IMR-90 (cell line): ENCODE measurements at regions not wholly inside any gene's neighbourhood (a gene's known extent, or its start where the extent isn't known, plus 50 kb on each side); places are given as distances from the start of the nearest gene placed in this dataset.

Experiments used
- ATAC-seq: fragments of 200-7000 bp; cut with Tn5 transposase; 2 replicates; pipeline ENCODE4 v1.9.1; 2020; ENCODE audit warnings: low read depth, mild to moderate bottlenecking, moderate library complexity
- BruUV-seq: library from RNA; stranded (reverse); fragments of 400-500 nt; replicated peaks from 2 replicates; lab custom pipeline; 2021; lab: Mats Ljungman, UMichigan
- CTCF ChIA-PET: fragments of 300-600 bp; formaldehyde crosslinking; extraction: SDS; loops from one replicate; lab custom pipeline; 2021; ENCODE audit warnings: antibody characterized with exemption; lab: Yijun Ruan, JAX
- POLR2A ChIA-PET: fragments of 300-600 bp; sonication (Branson Sonifier 250); formaldehyde crosslinking; loops from one replicate; lab custom pipeline; 2022; ENCODE audit warnings: antibody characterized with exemption; ENCODE audit not compliant: unreplicated experiment; lab: Charles Lee
- DNase-seq: peaks from one replicate; pipeline ENCODE4 v3.0.0; 2013
- H2AFZ ChIP-seq: replicated peaks from 2 replicates; pipeline ENCODE3; 2013; ENCODE audit warnings: low read length, mild to moderate bottlenecking; ENCODE audit not compliant: poor library complexity
- H2AK5ac ChIP-seq: 2 replicates; pipeline ENCODE4 v1.6.1; 2013; ENCODE audit warnings: low read depth, low read length, inconsistent platforms
- H2AK9ac ChIP-seq: replicated peaks from 2 replicates; pipeline ENCODE3; 2013; ENCODE audit warnings: mild to moderate bottlenecking, low read depth, low read length, moderate library complexity; ENCODE audit not compliant: poor library complexity
- H2BK120ac ChIP-seq: 2 replicates; pipeline ENCODE4 v1.6.1; 2013; ENCODE audit warnings: low read depth, low read length, inconsistent platforms
- H2BK15ac ChIP-seq: 3 replicates; pipeline ENCODE4 v1.6.1; 2013; ENCODE audit warnings: low read depth, low read length, inconsistent platforms
- H2BK20ac ChIP-seq: 2 replicates; pipeline ENCODE4 v1.6.1; 2013; ENCODE audit warnings: low read depth, mild to moderate bottlenecking, inconsistent platforms, low read length, moderate library complexity
- H2BK5ac ChIP-seq: 2 replicates; pipeline ENCODE4 v1.6.1; 2013; ENCODE audit warnings: mild to moderate bottlenecking, low read depth, low read length, inconsistent platforms; ENCODE audit not compliant: poor library complexity, severe bottlenecking
- H3K14ac ChIP-seq: replicated peaks from 2 replicates; pipeline ENCODE4 v1.6.1; 2013; ENCODE audit warnings: low read depth, low read length, inconsistent platforms
- H3K18ac ChIP-seq: 2 replicates; pipeline ENCODE4 v1.6.1; 2013; ENCODE audit warnings: low read depth, low read length, control low read depth
- H3K23ac ChIP-seq: 2 replicates; pipeline ENCODE4 v1.6.1; 2013; ENCODE audit warnings: low read depth, low read length, inconsistent platforms
- H3K27ac ChIP-seq: 2 replicates; pipeline ENCODE4 v1.5.1; 2013; ENCODE audit warnings: mild to moderate bottlenecking, control low read depth, low read length; ENCODE audit not compliant: insufficient read depth
- H3K27me3 ChIP-seq: 2 replicates; pipeline ENCODE4 v1.6.1; 2013; ENCODE audit warnings: low read length; ENCODE audit not compliant: control insufficient read depth, insufficient read depth
- H3K36me3 ChIP-seq: 2 replicates; pipeline ENCODE4 v1.6.1; 2013; ENCODE audit warnings: low read length, mixed read lengths; ENCODE audit not compliant: control insufficient read depth, insufficient read depth
- H3K4ac ChIP-seq: 2 replicates; pipeline ENCODE4 v1.6.1; 2013; ENCODE audit warnings: low read depth, low read length, inconsistent platforms
- H3K4me1 ChIP-seq: 2 replicates; pipeline ENCODE4 v1.6.1; 2013; ENCODE audit warnings: low read length, mixed read lengths; ENCODE audit not compliant: control insufficient read depth, insufficient read depth
- H3K4me2 ChIP-seq: 2 replicates; pipeline ENCODE4 v1.6.1; 2013; ENCODE audit warnings: low read depth, mild to moderate bottlenecking, control low read depth, low read length, moderate library complexity
- H3K4me3 ChIP-seq: 2 replicates; pipeline ENCODE4 v1.5.1; 2013; ENCODE audit warnings: low read depth, mild to moderate bottlenecking, control low read depth, low read length, moderate library complexity; ENCODE audit not compliant: insufficient read depth
- H3K56ac ChIP-seq: 2 replicates; pipeline ENCODE4 v1.6.1; 2013; ENCODE audit warnings: low read length, inconsistent platforms; ENCODE audit not compliant: insufficient read depth; ENCODE audit errors: extremely low read depth
- H3K79me1 ChIP-seq, 2 experiments: 2 replicates each; pipeline ENCODE4 v1.6.1; 2013; ENCODE audit warnings: low read length in 2 of 2, inconsistent platforms in 1 of 2, low read depth in 1 of 2
- H3K9ac ChIP-seq: 2 replicates; pipeline ENCODE4 v1.6.1; 2013; ENCODE audit warnings: low read depth, low read length, control low read depth
- H3K9me1 ChIP-seq: 2 replicates; pipeline ENCODE4 v1.6.1; 2013; ENCODE audit warnings: low read length, inconsistent platforms; ENCODE audit not compliant: insufficient read depth
- H3K9me3 ChIP-seq: 2 replicates; pipeline ENCODE4 v1.6.1; 2013; ENCODE audit warnings: low read length; ENCODE audit not compliant: control insufficient read depth, insufficient read depth
- H4K20me1 ChIP-seq: 2 replicates; pipeline ENCODE4 v1.6.1; 2013; ENCODE audit warnings: low read length, inconsistent platforms; ENCODE audit not compliant: insufficient read depth
- H4K5ac ChIP-seq: 2 replicates; pipeline ENCODE4 v1.6.1; 2013; ENCODE audit warnings: mild to moderate bottlenecking, low read depth, low read length, control low read depth
- H4K8ac ChIP-seq, 2 experiments: 2 replicates each; pipeline ENCODE4 v1.6.1; 2013; ENCODE audit warnings: low read depth in 2 of 2, low read length in 2 of 2, control low read depth in 1 of 2, inconsistent platforms in 1 of 2
- H4K91ac ChIP-seq: 2 replicates; pipeline ENCODE4 v1.6.1; 2013; ENCODE audit warnings: low read depth, low read length, inconsistent platforms; ENCODE audit not compliant: insufficient read depth
- BHLHE40 ChIP-seq: fragments of 150-350 bp; IDR thresholded peaks from 2 replicates; pipeline ENCODE4 v1.6.1; 2016; ENCODE audit warnings: mild to moderate bottlenecking, low read depth, low read length
- CEBPB ChIP-seq: IDR thresholded peaks from 2 replicates; pipeline ENCODE4 v1.6.1; 2012; ENCODE audit warnings: low read depth, low read length, improper control_type of control experiment
- CHD1 ChIP-seq: IDR thresholded peaks from 2 replicates; pipeline ENCODE4 v1.6.1; 2012; ENCODE audit warnings: low read depth, low read length, improper control_type of control experiment
- CTCF ChIP-seq: conservative IDR thresholded peaks from 2 replicates; pipeline ENCODE4 v1.5.1; 2012; ENCODE audit warnings: mild to moderate bottlenecking, low read depth, low read length, improper control_type of control experiment
- ELK1 ChIP-seq: fragments of 150-350 bp; IDR thresholded peaks from 2 replicates; pipeline ENCODE4 v1.6.1; 2016; ENCODE audit warnings: low read depth, mild to moderate bottlenecking, low read length, moderate library complexity, borderline replicate concordance
- FOS ChIP-seq: fragments of 150-350 bp; IDR thresholded peaks from 2 replicates; pipeline ENCODE4 v1.6.1; 2016; ENCODE audit warnings: low read depth, low read length
- MAFK ChIP-seq: IDR thresholded peaks from 2 replicates; pipeline ENCODE4 v1.6.1; 2012; ENCODE audit warnings: low read depth, low read length, improper control_type of control experiment
- MXI1 ChIP-seq: IDR thresholded peaks from 2 replicates; pipeline ENCODE4 v1.6.1; 2012; ENCODE audit warnings: low read depth, mild to moderate bottlenecking, low read length, moderate library complexity, borderline replicate concordance
- NFE2L2 ChIP-seq: fragments of 150-350 bp; IDR thresholded peaks from 2 replicates; pipeline ENCODE4 v1.6.1; 2016; ENCODE audit warnings: low read depth, mild to moderate bottlenecking, low read length
- RAD21 ChIP-seq: IDR thresholded peaks from 2 replicates; pipeline ENCODE4 v1.6.1; 2012; ENCODE audit warnings: low read length, improper control_type of control experiment
- RCOR1 ChIP-seq: IDR thresholded peaks from 2 replicates; pipeline ENCODE4 v1.6.1; 2012; ENCODE audit warnings: mild to moderate bottlenecking, low read length, improper control_type of control experiment; ENCODE audit not compliant: insufficient replicate concordance
- RFX5 ChIP-seq: IDR thresholded peaks from 2 replicates; pipeline ENCODE4 v1.8.0; 2012; ENCODE audit warnings: low read depth, mild to moderate bottlenecking, low read length, moderate library complexity
- SMC3 ChIP-seq: fragments of 150-350 bp; IDR thresholded peaks from 2 replicates; pipeline ENCODE4 v1.6.1; 2016; ENCODE audit warnings: low read depth, mild to moderate bottlenecking, antibody characterized with exemption, low read length, moderate library complexity
- USF2 ChIP-seq: fragments of 150-350 bp; IDR thresholded peaks from 2 replicates; pipeline ENCODE4 v1.6.1; 2017; ENCODE audit warnings: mild to moderate bottlenecking, antibody characterized with exemption, low read length, low read depth
- WGBS, 2 experiments: methylation state at CpG; one replicate each; pipeline versions ENCODE4 v1.1.5 to v1.1.7; 2013; ENCODE audit warnings: missing lambda C conversion rate in 2 of 2; ENCODE audit not compliant: insufficient read length in 1 of 2; ENCODE audit errors: extremely low coverage in 2 of 2; 5-methylcytosine and 5-hydroxymethylcytosine counted together
- dilution Hi-C: fragments of 300-500 bp; cut with HindIII; formaldehyde crosslinking; loops from one replicate; pipeline ENCODE4 v1.14.3; 2018; ENCODE audit warnings: low sequenced_read_pairs; ENCODE audit not compliant: unreplicated experiment
- in situ Hi-C: fragments of 300-500 bp; cut with MboI; formaldehyde crosslinking; loops from 3 replicates; pipeline ENCODE4 v1.14.3; 2019; ENCODE audit warnings: low sequenced_read_pairs, inconsistent platforms, mixed read lengths
- intact Hi-C: fragments of 100-400 bp; cut with micrococcal nuclease; formaldehyde crosslinking; loops from 2 replicates; pipeline ENCODE4 v1.10.0; 2022

GRCh38 chr1:79561521-79561978, 555.0 kb upstream of the ADGRL4 start:
- Histone ChIP-seq H3K4me1 (no peaks in the 10 kb centered on the region), H3K23ac (no peak overlapping the region), H2BK5ac (no peak overlapping the region), H3K18ac (no peak overlapping the region), H3K56ac (no peak overlapping the region), H2AK5ac (no peak overlapping the region), H4K8ac (no peak overlapping the region), H2BK15ac (no peak overlapping the region), H4K20me1 (no peaks in the 10 kb centered on the region), H3K4me3 (no peak overlapping the region), H3K79me1 (no peaks in the 10 kb centered on the region), H3K9ac (no peak overlapping the region), H3K14ac (no peak overlapping the region), H3K36me3 (no peaks in the 10 kb centered on the region), H3K9me3 (no peaks in the 10 kb centered on the region), H3K27ac (no peak overlapping the region), H2AK9ac (no peak overlapping the region), H3K9me1 (no peaks in the 10 kb centered on the region), H4K5ac (no peak overlapping the region), H2BK20ac (no peak overlapping the region), H3K4ac (no peak overlapping the region), H3K27me3 (no peaks in the 10 kb centered on the region), H4K91ac (no peak overlapping the region), H2AFZ (no peak overlapping the region), H2BK120ac (no peak overlapping the region), H3K4me2 (no peak overlapping the region)
- in situ Hi-C loops (no loop called here), dilution Hi-C loops (no loop called here), intact Hi-C loops (no loop called here)
- DNase-seq (no peak), ATAC-seq (no peak)
- ChIA-PET POLR2A (no interaction called here), CTCF (no interaction called here)
- WGBS, 2 experiments: no CpG with 5 or more reads among the region's 17 CpGs
- TF ChIP-seq RCOR1: no peak
- no peak for TF ChIP-seq CEBPB
- TF ChIP-seq SMC3: no peak
- TF ChIP-seq USF2: no peak
- TF ChIP-seq CHD1: no peak
- TF ChIP-seq RFX5: no peak
- TF ChIP-seq BHLHE40: no peak
- no peak for TF ChIP-seq MXI1
- TF ChIP-seq FOS: no peak
- TF ChIP-seq MAFK: no peak
- TF ChIP-seq ELK1: no peak
- no peak for TF ChIP-seq RAD21
- no peak for TF ChIP-seq CTCF
- TF ChIP-seq NFE2L2: no peak
- BruUV-seq: no TSS peak
